K562 (cell line): ENCODE measurements at regions not wholly inside any gene's neighbourhood (a gene's known extent, or its start where the extent isn't known, plus 50 kb on each side); places are given as distances from the start of the nearest gene placed in this dataset.

ENCODE experiments used
- ADNP ChIP-seq: fragments of 200-800 bp; sonication (Bioruptor generic); IDR thresholded peaks from 2 replicates; pipeline ENCODE4 v1.6.1; 2016; ENCODE audit warnings: missing genetic modification characterization, missing compliant biosample characterization
- CBX5 ChIP-seq: IDR thresholded peaks from 2 replicates; pipeline ENCODE4 v1.6.1; 2014; ENCODE audit warnings: low read depth, borderline replicate concordance
- MED1 ChIP-seq: sonication (generic); formaldehyde crosslinking; IDR thresholded peaks from 2 replicates; pipeline ENCODE4 v1.8.1; 2023; ENCODE audit warnings: missing genetic modification reagents, borderline replicate concordance
- NFE2 ChIP-seq: IDR thresholded peaks from 2 replicates; pipeline ENCODE4 v1.6.1; 2014; ENCODE audit warnings: antibody characterized with exemption, low read depth
- POLR2AphosphoS5 ChIP-seq: IDR thresholded peaks from 2 replicates; pipeline ENCODE4 v1.6.1; 2011; ENCODE audit warnings: mild to moderate bottlenecking, low read depth, low read length, moderate library complexity; ENCODE audit not compliant: control insufficient read depth, insufficient read depth
- TCF7 ChIP-seq: sonication (generic); IDR thresholded peaks from 2 replicates; pipeline ENCODE4 v1.6.1; 2016; ENCODE audit warnings: antibody characterized with exemption, borderline replicate concordance
- TEAD4 ChIP-seq, 2 experiments: sonication (generic) in 1 of 2; formaldehyde crosslinking in 1 of 2; IDR thresholded peaks; 2 replicates each; pipeline versions ENCODE4 v1.6.1 to v1.8.0; 2012 to 2022; ENCODE audit warnings: borderline replicate concordance in 1 of 2, inconsistent platforms in 1 of 2, low read length in 1 of 2, mild to moderate bottlenecking in 1 of 2, missing genetic modification reagents in 1 of 2
- TF ChIP-seq, protein P1 (sequence below): fragments of 150-350 bp; conservative IDR thresholded peaks from 2 replicates; pipeline ENCODE4 v1.6.1; 2014; ENCODE audit warnings: low read length
- TF ChIP-seq, protein P2 (sequence below): sonication (generic); formaldehyde crosslinking; IDR thresholded peaks from 2 replicates; pipeline ENCODE4 v1.5.0; 2020; ENCODE audit warnings: missing genetic modification reagents
- TF ChIP-seq, protein P3 (sequence below), 3 experiments: IDR thresholded peaks in 2 of 3; conservative IDR thresholded peaks in 1 of 3; 2 replicates each; pipeline ENCODE4 v1.5.1; 2011 to 2012; ENCODE audit warnings: low read length in 3 of 3, mild to moderate bottlenecking in 3 of 3, control low read depth in 2 of 3, improper control_type of control experiment in 1 of 3, inconsistent platforms in 1 of 3, low read depth in 1 of 3, mixed read lengths in 1 of 3, moderate library complexity in 1 of 3; ENCODE audit not compliant: insufficient read depth in 2 of 3
- TF ChIP-seq, protein P4 (sequence below), 2 experiments: fragments of 450-650 bp; IDR thresholded peaks; 2 replicates each; pipeline ENCODE4 v1.6.1; 2016

DNA sequence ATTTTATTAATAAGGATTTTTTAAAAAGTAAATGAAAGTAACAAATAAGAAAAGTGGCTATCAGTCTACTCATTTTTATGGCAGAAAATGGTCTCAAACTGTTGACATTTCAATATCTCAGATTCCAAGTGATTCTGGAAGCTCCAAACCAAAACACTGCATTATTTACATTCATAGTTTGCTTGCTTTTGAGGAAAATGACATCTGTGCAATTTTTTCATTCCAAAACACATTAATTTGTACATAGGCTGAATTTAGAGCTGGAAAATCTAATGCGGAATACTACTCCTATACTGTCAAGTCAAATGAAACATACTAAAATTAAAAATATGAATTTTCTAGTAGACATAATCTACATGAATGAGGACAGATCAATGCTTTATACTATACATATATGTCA lies 1047.6 kb downstream of the CDH9 start:
- TF ChIP-seq MED1 (no peak), CBX5 (no peak), TCF7 (no peak), ADNP (no peak), POLR2AphosphoS5 (no peak), NFE2 (no peak), TEAD4 (IDR thresholded peaks at IDR 0.05; ENCODE audit: low read length) (no peak), TEAD4 (CRISPR knock-in tag; IDR thresholded peaks at IDR 0.05; ENCODE audit: borderline replicate concordance) (no peak)
- TF ChIP-seq, protein P1, sequence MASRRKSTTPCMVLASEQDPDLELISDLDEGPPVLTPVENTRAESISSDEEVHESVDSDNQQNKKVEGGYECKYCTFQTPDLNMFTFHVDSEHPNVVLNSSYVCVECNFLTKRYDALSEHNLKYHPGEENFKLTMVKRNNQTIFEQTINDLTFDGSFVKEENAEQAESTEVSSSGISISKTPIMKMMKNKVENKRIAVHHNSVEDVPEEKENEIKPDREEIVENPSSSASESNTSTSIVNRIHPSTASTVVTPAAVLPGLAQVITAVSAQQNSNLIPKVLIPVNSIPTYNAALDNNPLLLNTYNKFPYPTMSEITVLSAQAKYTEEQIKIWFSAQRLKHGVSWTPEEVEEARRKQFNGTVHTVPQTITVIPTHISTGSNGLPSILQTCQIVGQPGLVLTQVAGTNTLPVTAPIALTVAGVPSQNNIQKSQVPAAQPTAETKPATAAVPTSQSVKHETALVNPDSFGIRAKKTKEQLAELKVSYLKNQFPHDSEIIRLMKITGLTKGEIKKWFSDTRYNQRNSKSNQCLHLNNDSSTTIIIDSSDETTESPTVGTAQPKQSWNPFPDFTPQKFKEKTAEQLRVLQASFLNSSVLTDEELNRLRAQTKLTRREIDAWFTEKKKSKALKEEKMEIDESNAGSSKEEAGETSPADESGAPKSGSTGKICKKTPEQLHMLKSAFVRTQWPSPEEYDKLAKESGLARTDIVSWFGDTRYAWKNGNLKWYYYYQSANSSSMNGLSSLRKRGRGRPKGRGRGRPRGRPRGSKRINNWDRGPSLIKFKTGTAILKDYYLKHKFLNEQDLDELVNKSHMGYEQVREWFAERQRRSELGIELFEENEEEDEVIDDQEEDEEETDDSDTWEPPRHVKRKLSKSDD: no peak
- TF ChIP-seq, protein P2, sequence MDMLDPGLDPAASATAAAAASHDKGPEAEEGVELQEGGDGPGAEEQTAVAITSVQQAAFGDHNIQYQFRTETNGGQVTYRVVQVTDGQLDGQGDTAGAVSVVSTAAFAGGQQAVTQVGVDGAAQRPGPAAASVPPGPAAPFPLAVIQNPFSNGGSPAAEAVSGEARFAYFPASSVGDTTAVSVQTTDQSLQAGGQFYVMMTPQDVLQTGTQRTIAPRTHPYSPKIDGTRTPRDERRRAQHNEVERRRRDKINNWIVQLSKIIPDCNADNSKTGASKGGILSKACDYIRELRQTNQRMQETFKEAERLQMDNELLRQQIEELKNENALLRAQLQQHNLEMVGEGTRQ (CRISPR knock-in tag): no peak
- TF ChIP-seq, protein P3, sequence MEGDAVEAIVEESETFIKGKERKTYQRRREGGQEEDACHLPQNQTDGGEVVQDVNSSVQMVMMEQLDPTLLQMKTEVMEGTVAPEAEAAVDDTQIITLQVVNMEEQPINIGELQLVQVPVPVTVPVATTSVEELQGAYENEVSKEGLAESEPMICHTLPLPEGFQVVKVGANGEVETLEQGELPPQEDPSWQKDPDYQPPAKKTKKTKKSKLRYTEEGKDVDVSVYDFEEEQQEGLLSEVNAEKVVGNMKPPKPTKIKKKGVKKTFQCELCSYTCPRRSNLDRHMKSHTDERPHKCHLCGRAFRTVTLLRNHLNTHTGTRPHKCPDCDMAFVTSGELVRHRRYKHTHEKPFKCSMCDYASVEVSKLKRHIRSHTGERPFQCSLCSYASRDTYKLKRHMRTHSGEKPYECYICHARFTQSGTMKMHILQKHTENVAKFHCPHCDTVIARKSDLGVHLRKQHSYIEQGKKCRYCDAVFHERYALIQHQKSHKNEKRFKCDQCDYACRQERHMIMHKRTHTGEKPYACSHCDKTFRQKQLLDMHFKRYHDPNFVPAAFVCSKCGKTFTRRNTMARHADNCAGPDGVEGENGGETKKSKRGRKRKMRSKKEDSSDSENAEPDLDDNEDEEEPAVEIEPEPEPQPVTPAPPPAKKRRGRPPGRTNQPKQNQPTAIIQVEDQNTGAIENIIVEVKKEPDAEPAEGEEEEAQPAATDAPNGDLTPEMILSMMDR (IDR thresholded peaks at IDR 0.05 in 2 of 3, conservative IDR thresholded peaks at IDR 0.05 in 1 of 3; ENCODE audit: insufficient read depth in 2 of 3, low read depth in 1 of 3, low read length in 3 of 3): no peak
- TF ChIP-seq, protein P4, sequence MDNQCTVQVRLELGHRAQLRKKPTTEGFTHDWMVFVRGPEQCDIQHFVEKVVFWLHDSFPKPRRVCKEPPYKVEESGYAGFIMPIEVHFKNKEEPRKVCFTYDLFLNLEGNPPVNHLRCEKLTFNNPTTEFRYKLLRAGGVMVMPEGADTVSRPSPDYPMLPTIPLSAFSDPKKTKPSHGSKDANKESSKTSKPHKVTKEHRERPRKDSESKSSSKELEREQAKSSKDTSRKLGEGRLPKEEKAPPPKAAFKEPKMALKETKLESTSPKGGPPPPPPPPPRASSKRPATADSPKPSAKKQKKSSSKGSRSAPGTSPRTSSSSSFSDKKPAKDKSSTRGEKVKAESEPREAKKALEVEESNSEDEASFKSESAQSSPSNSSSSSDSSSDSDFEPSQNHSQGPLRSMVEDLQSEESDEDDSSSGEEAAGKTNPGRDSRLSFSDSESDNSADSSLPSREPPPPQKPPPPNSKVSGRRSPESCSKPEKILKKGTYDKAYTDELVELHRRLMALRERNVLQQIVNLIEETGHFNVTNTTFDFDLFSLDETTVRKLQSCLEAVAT (IDR thresholded peaks at IDR 0.05): no peak
